Gastrocnemius medialis (tissue), 4 donors: ENCODE measurements at regions not wholly inside any gene's neighbourhood (a gene's known extent, or its start where the extent isn't known, plus 50 kb on each side); places are given as distances from the start of the nearest gene placed in this dataset.

Experiments used
- ATAC-seq, 2 donors: fragments of 150-250 bp; one replicate each; pipeline ENCODE4 v1.9.1; 2016
- DNase-seq, 2 donors: peaks; one replicate each; pipeline ENCODE4 v3.0.0-alpha.2; 2019
- H3K27ac ChIP-seq, 4 donors: fragments of 200-600 bp; sonication (generic); 1 replicate in 1 of 4; 2 replicates in 3 of 4; pipeline ENCODE4 v1.5.1; 2016 to 2018; ENCODE audit warnings: mild to moderate bottlenecking in 2 of 4, moderate library complexity in 1 of 4
- H3K27me3 ChIP-seq, 3 donors: fragments of 200-600 bp; sonication (generic) in 2 of 3; 1 replicate in 1 of 3; 2 replicates in 2 of 3; pipeline versions ENCODE4 v1.5.1 to v1.6.0; 2016 to 2019; ENCODE audit warnings: mild to moderate bottlenecking in 1 of 3, moderate library complexity in 1 of 3
- H3K36me3 ChIP-seq, 2 donors: fragments of 200-600 bp; sonication (generic) in 1 of 2; one replicate each; pipeline ENCODE4 v1.5.1; 2017 to 2018
- H3K4me1 ChIP-seq, 2 donors: fragments of 200-600 bp; sonication (generic) in 1 of 2; one replicate each; pipeline ENCODE4 v1.5.1; 2016 to 2017; ENCODE audit warnings: mild to moderate bottlenecking in 2 of 2
- H3K4me3 ChIP-seq, 4 donors: fragments of 200-600 bp; sonication (generic) in 3 of 4; 1 replicate in 1 of 4; 2 replicates in 3 of 4; pipeline ENCODE4 v1.5.1; 2016 to 2019; ENCODE audit warnings: mild to moderate bottlenecking in 2 of 4
- H3K9me3 ChIP-seq, 3 donors: fragments of 200-600 bp; sonication (generic) in 2 of 3; 1 replicate in 1 of 3; 2 replicates in 2 of 3; pipeline ENCODE4 v1.5.1; 2016 to 2019
- POLR2A ChIP-seq, 2 donors: fragments of 450-650 bp; IDR thresholded peaks; one replicate each; pipeline ENCODE4 v1.6.1; 2017; ENCODE audit warnings: antibody characterized with exemption in 2 of 2, mild to moderate bottlenecking in 2 of 2, moderate library complexity in 2 of 2
- in situ Hi-C, 4 donors: fragments of 200-750 bp; cut with MboI; loops; one replicate each; pipeline versions ENCODE4 v1.15.0 to v1.8.0; 2017; ENCODE audit warnings: low sequenced_read_pairs in 4 of 4
- intact Hi-C: fragments of 100-400 bp; cut with DNase I; formaldehyde crosslinking; loops from one replicate; pipeline ENCODE4 v1.15.1; 2023; ENCODE audit warnings: low total_unique reads
- TF ChIP-seq, protein P1 (sequence below), 5 experiments: fragments of 450-650 bp in 3 of 5; fragments of 200-600 bp in 2 of 5; sonication (generic) in 2 of 5; IDR thresholded peaks in 4 of 5; conservative IDR thresholded peaks in 1 of 5; 1 replicate in 4 of 5; 2 replicates in 1 of 5; pipeline ENCODE4 v1.5.1; 2016 to 2019; ENCODE audit warnings: antibody characterized with exemption in 5 of 5, mild to moderate bottlenecking in 3 of 5, moderate library complexity in 3 of 5

DNA sequence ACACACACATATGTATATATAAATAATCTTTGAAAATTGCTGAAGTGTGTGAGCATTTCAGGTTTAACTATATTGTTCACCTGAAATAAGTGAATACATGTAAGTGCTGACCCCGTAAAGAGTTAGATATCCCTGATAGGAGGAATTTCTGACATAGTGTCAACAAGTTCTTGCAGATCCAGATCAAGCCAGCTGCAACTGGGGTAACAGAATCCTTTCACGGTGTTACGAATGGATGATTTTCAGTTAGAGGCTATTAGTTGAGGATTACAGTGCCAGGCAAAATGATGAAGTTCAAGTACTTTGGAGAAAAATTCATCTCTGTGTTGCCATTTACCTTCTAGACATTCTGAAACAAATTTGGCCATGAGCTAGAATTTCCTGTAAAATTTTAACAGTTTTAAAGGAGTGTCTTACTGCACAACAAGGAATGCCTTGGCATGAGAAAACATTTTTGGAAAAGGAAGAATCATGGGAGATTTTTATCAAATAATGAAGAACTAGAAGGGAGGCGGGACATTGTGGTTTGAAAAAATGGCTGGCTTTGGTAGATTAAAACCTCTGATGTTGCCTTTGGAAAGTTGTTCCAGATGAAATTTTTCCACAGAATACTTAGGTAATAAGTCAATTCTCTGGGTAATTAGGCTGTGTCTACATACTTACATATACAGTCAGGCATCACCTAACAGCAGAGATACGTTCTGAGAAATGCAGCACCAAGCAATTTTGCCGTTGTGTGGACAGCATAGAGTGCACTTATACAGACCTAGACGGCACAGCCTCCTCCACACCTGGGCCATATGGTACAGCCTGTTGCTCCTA is 84.4 kb upstream of the FAT1 start:
- no peaks in the 10 kb centered on the region for H3K9me3 ChIP-seq
- in situ Hi-C loops = no loop called here
- no peaks in the 10 kb centered on the region for H3K27me3 ChIP-seq
- ATAC-seq (no peak), DNase-seq (no peak)
- no peak for TF ChIP-seq POLR2A (IDR thresholded peaks at IDR 0.05)
- TF ChIP-seq, protein P1, sequence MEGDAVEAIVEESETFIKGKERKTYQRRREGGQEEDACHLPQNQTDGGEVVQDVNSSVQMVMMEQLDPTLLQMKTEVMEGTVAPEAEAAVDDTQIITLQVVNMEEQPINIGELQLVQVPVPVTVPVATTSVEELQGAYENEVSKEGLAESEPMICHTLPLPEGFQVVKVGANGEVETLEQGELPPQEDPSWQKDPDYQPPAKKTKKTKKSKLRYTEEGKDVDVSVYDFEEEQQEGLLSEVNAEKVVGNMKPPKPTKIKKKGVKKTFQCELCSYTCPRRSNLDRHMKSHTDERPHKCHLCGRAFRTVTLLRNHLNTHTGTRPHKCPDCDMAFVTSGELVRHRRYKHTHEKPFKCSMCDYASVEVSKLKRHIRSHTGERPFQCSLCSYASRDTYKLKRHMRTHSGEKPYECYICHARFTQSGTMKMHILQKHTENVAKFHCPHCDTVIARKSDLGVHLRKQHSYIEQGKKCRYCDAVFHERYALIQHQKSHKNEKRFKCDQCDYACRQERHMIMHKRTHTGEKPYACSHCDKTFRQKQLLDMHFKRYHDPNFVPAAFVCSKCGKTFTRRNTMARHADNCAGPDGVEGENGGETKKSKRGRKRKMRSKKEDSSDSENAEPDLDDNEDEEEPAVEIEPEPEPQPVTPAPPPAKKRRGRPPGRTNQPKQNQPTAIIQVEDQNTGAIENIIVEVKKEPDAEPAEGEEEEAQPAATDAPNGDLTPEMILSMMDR (IDR thresholded peaks at IDR 0.05 in 4 of 5, conservative IDR thresholded peaks at IDR 0.05 in 1 of 5) = no peak
- no peak overlapping the region for H3K4me3 ChIP-seq
- H3K27ac ChIP-seq = no peak overlapping the region
- H3K36me3 ChIP-seq = no peaks in the 10 kb centered on the region
- H3K4me1 ChIP-seq = no peaks in the 10 kb centered on the region
- intact Hi-C loops = no loop called here

DNA sequence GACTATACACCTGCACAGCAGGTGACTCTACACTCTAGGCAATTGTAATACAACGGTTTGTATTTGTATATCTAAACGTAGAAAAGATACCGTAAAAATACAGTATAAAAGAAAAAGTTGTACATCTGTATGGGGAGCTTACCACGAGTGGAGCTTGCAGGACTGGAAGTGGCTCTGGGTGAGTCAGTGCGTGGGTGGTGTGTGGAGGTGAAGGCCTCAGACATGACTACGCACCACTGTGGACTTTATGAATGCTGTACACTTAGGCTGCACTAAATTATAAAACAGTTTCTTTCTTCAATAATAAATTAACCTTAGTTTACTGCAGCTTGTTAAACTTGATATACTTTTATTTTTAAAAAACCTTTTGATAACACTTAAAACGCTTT is 85.0 kb upstream of the FAT1 start:
- H3K4me3 ChIP-seq = no peak overlapping the region
- no peaks in the 10 kb centered on the region for H3K4me1 ChIP-seq
- H3K36me3 ChIP-seq = no peaks in the 10 kb centered on the region
- H3K27ac ChIP-seq = no peak overlapping the region
- DNase-seq (no peak), ATAC-seq (no peak)
- intact Hi-C loops = no loop called here
- no peaks in the 10 kb centered on the region for H3K9me3 ChIP-seq
- TF ChIP-seq, protein P1 (IDR thresholded peaks at IDR 0.05 in 4 of 5, conservative IDR thresholded peaks at IDR 0.05 in 1 of 5) = no peak
- no peaks in the 10 kb centered on the region for H3K27me3 ChIP-seq
- in situ Hi-C loops = no loop called here

GRCh38 chr4:186809070-186809469 is 85.4 kb upstream of the FAT1 start:
- H3K4me3 ChIP-seq = no peak overlapping the region
- no peaks in the 10 kb centered on the region for H3K9me3 ChIP-seq
- intact Hi-C loops (no loop called here), in situ Hi-C loops (no loop called here)
- ATAC-seq (no peak), DNase-seq (no peak)
- no peak for TF ChIP-seq POLR2A (IDR thresholded peaks at IDR 0.05)
- TF ChIP-seq, protein P1 (IDR thresholded peaks at IDR 0.05 in 4 of 5, conservative IDR thresholded peaks at IDR 0.05 in 1 of 5) = no peak
- H3K4me1 ChIP-seq = no peaks in the 10 kb centered on the region
- no peaks in the 10 kb centered on the region for H3K27me3 ChIP-seq
- H3K36me3 ChIP-seq = no peaks in the 10 kb centered on the region
- no peak overlapping the region for H3K27ac ChIP-seq

- in situ Hi-C loops = no loop called here
- TF ChIP-seq POLR2A (IDR thresholded peaks at IDR 0.05) = no peak
- TF ChIP-seq, protein P1 (IDR thresholded peaks at IDR 0.05 in 4 of 5, conservative IDR thresholded peaks at IDR 0.05 in 1 of 5) = no peak
- intact Hi-C loops = no loop called here
- Histone ChIP-seq H3K36me3 (no peaks in the 10 kb centered on the region), H3K9me3 (no peaks in the 10 kb centered on the region), H3K27me3 (no peaks in the 10 kb centered on the region), H3K4me1 (no peaks in the 10 kb centered on the region), H3K27ac (no peak overlapping the region), H3K4me3 (no peak overlapping the region)
- no peak for ATAC-seq
- DNase-seq = no peak
Measured at GRCh38 chr4:186810613-186811150, 87.0 kb upstream of the FAT1 start.
